SU-DHL-6 (cell line): ENCODE measurements at regions not wholly inside any gene's neighbourhood (a gene's known extent, or its start where the extent isn't known, plus 50 kb on each side); places are given as distances from the start of the nearest gene placed in this dataset.
"Not testable (repeated sequence)": the region's sequence is repeated elsewhere in the genome, so short reads cannot be mapped to it uniquely, and the experiment has no call there.

ENCODE experiments used
- EZH2phosphoT487 ChIP-seq: fragments of 200-600 bp; sonication (generic), shearing (Covaris generic); conservative IDR thresholded peaks from 2 replicates; pipeline ENCODE4 v1.6.1; 2018; ENCODE audit warnings: mild to moderate bottlenecking, antibody characterized with exemption, low read length, moderate library complexity, mixed read lengths
- TF ChIP-seq, protein P1 (sequence below): fragments of 200-600 bp; sonication (generic); IDR thresholded peaks from one replicate; pipeline ENCODE4 v1.5.1; 2017; ENCODE audit warnings: antibody characterized with exemption, mild to moderate bottlenecking, low read length, moderate library complexity; ENCODE audit not compliant: insufficient read depth, poor library complexity, severe bottlenecking

DNA sequence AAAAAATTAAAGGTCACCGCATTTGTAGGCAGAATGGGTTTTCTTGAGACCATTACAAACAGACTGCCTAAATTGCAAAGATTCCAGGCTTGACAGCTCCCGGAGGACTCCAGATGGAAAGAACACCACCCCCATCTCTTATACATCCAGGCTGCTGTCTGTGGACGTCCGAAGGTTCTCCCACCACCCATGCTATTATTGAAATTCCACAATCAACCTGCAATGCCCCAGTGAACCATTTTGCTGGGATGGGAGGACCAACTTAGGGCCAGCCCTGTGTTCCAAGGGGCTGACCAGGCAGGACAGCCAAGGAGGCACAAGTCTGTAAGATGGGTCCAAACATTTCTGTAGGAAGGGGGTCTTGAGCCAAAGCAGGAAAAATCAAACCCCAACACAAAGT, 122.7 kb downstream of the NPIPA8 start:
- TF ChIP-seq, protein P1, sequence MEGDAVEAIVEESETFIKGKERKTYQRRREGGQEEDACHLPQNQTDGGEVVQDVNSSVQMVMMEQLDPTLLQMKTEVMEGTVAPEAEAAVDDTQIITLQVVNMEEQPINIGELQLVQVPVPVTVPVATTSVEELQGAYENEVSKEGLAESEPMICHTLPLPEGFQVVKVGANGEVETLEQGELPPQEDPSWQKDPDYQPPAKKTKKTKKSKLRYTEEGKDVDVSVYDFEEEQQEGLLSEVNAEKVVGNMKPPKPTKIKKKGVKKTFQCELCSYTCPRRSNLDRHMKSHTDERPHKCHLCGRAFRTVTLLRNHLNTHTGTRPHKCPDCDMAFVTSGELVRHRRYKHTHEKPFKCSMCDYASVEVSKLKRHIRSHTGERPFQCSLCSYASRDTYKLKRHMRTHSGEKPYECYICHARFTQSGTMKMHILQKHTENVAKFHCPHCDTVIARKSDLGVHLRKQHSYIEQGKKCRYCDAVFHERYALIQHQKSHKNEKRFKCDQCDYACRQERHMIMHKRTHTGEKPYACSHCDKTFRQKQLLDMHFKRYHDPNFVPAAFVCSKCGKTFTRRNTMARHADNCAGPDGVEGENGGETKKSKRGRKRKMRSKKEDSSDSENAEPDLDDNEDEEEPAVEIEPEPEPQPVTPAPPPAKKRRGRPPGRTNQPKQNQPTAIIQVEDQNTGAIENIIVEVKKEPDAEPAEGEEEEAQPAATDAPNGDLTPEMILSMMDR: not testable (repeated sequence)
- not testable (repeated sequence) for TF ChIP-seq EZH2phosphoT487
